ENCODE measurements at regions not wholly inside any gene's neighbourhood (a gene's known extent, or its start where the extent isn't known, plus 50 kb on each side); places are given as distances from the start of the nearest gene placed in this dataset.

GRCh38 chr12:61137677-61138414 is 1122.4 kb upstream of the USP15 start:
- no peak for TF ChIP-seq CTCF (conservative IDR thresholded peaks at IDR 0.05; ENCODE audit: low read length)
- TF ChIP-seq EZH2phosphoT487 (IDR thresholded peaks at IDR 0.05; ENCODE audit: borderline replicate concordance, low read depth, low read length): no peak

All from OCI-LY7 (cell line).